ENCODE measurements at regions not wholly inside any gene's neighbourhood (a gene's known extent, or its start where the extent isn't known, plus 50 kb on each side); places are given as distances from the start of the nearest gene placed in this dataset.
"Not testable (repeated sequence)": the region's sequence is repeated elsewhere in the genome, so short reads cannot be mapped to it uniquely, and the experiment has no call there.

DNA sequence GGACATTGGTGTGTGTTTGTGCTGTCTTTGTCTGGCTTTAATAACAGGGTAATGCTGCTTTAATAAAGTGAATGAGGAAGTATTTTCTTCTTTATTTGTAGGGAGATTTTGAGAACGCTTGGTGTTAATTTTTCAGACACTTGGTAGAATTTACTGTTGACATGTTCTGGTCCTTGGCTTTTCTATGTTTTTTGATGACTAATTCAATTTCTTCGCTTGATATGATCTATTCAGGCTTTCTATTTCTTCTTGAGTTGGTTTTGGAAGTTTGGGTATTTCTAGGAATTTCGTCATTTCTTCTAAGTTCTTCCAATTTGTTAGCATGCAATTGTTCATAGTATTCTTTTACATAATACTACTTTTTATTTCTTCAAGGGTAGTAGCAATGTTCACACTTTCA lies 167.8 kb downstream of the TTC6 start:
- ChIA-PET POLR2A (ENCODE audit: low non-redundant PET) (no interaction called here), CTCF (no interaction called here)
- DNase-seq (ENCODE audit: low spot score) = no peak
- no peak overlapping the region for H3K27ac ChIP-seq
- TF ChIP-seq, protein P1, sequence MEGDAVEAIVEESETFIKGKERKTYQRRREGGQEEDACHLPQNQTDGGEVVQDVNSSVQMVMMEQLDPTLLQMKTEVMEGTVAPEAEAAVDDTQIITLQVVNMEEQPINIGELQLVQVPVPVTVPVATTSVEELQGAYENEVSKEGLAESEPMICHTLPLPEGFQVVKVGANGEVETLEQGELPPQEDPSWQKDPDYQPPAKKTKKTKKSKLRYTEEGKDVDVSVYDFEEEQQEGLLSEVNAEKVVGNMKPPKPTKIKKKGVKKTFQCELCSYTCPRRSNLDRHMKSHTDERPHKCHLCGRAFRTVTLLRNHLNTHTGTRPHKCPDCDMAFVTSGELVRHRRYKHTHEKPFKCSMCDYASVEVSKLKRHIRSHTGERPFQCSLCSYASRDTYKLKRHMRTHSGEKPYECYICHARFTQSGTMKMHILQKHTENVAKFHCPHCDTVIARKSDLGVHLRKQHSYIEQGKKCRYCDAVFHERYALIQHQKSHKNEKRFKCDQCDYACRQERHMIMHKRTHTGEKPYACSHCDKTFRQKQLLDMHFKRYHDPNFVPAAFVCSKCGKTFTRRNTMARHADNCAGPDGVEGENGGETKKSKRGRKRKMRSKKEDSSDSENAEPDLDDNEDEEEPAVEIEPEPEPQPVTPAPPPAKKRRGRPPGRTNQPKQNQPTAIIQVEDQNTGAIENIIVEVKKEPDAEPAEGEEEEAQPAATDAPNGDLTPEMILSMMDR (conservative IDR thresholded peaks at IDR 0.05; ENCODE audit: low read depth) = no peak

DNA sequence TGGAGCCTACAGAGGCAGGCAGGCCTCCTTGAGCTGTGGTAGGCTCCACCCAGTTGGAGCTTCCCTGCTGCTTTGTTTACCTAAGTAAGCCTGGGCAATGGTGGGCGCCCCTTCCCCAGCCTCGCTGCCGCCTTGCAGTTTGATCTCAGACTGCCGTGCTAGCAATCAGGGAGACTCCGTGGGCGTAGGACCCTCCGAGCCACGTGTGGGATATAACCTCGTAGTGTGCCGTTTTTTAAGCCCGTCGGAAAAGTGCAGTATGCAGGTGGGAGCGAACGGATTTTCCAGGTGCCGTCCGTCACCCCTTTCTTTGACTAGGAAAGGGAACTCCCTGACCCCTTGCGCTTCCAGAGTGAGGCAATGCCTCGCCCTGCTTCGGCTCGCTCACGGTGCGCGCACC lies 176.9 kb downstream of the TTC6 start:
- DNase-seq (ENCODE audit: low spot score); POLR2A ChIA-PET (ENCODE audit: low non-redundant PET); CTCF ChIA-PET; H3K27ac ChIP-seq: not testable (repeated sequence)

DNA sequence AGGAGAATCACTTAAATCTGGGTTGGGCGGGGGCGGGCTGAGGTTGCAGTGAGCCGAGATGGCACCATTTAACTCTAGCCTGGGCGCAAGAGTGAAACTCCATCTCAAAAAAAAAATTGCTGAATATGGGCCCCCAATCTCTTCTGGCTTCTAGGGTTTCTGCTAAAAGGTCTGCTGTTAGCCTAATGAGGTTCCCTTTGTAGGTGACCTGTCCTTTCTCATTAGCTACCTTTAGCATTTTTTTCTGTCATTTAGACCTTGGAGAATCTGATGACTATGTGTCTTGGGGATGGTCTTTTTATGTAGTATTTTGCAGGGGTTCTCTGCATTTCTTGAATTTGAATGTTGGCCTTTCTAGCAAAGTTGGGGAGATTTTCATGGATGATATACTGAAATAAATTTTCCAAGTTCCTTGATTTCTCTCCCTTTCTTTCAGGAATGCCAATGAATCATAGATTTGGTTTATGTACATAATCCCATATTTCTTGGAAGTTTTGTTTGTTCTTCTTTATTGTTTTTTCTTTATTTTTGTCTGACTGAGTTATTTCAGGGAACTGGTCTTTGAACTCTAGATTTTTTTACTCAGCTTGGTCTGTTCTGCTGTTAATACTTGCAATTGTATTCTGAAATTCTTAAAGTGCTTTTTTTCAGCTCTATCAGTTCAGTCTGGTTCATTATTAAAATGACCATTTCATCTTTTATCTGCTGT lies 181.5 kb downstream of the TTC6 start:
- POLR2A ChIA-PET (ENCODE audit: low non-redundant PET) = no interaction called here
- H3K27ac ChIP-seq = no peak overlapping the region
- CTCF ChIA-PET = interaction anchor here (0.6 to 0.7 kb wide), 2 partner anchors 64 to 65 kb away, joined by 3 to 6 read pairs; no protein-coding TSS in a partner anchor
- TF ChIP-seq, protein P1 (conservative IDR thresholded peaks at IDR 0.05; ENCODE audit: low read depth) = no peak
- DNase-seq (ENCODE audit: low spot score) = no peak

DNA sequence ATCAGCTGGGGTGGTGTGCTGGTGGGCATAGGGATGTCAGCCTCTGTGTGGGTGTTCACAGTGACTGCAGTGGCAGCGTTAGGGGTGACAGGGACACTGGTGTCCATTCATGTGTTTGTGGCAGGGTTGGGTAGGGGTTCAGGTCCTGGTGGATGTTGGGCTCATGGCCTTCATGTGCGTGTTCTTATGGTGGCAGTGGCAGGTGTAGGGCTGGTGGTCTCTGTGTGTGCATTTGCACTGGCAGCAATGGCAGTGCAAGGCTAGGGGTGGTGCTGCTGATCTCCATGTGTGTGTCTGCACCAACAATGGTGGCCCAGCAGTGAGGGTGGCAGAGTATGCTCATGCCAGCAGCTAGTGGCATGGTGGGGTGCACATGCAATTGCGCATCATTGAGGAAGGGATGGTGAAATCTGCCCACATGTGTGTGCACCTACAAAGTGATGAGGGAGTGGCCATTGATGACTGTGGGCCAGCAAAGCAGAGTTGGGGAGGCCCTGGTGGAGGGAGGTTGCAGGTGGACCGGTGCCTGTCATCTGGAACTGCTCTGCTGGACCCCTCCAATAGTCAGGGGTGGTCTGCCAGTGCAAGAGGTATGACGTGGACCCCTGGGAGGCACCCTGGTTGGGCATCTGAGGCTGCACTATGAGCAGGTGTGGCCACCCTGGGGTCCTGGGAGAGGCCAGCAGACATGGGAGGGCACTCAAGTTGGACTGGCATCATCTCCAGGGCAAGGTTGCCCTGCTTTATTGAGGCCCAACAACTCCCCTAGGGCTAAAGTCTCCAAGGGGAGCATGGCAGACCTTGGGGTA lies 182.9 kb downstream of the TTC6 start:
- H3K27ac ChIP-seq = no peak overlapping the region
- CTCF ChIA-PET = no interaction called here
- POLR2A ChIA-PET (ENCODE audit: low non-redundant PET) = no interaction called here
- TF ChIP-seq, protein P1 (conservative IDR thresholded peaks at IDR 0.05; ENCODE audit: low read depth) = no peak
- no peak for DNase-seq (ENCODE audit: low spot score)

DNA sequence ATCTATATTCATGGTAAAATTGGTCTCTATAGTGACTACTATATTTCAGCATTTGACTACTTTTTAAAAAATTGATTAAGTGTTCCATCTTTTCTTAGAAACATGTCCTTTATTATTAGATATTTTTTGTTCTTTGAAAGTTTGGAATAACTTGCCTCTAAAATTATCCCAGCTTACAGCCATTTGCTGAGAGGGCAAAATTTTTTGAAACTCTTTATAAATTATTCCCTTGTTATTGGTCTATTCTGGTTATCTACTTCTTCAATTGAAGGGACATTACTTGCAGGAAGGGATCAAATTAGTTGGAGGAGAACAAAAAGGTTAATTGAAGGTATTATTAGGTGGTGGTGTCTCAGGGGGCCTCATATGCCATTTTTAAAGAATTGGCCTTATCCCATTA lies 184.1 kb downstream of the TTC6 start:
- POLR2A ChIA-PET (ENCODE audit: low non-redundant PET) = no interaction called here
- DNase-seq (ENCODE audit: low spot score) = no peak
- CTCF ChIA-PET = no interaction called here
- TF ChIP-seq, protein P1 (conservative IDR thresholded peaks at IDR 0.05; ENCODE audit: low read depth) = no peak
- H3K27ac ChIP-seq = no peak overlapping the region

DNA sequence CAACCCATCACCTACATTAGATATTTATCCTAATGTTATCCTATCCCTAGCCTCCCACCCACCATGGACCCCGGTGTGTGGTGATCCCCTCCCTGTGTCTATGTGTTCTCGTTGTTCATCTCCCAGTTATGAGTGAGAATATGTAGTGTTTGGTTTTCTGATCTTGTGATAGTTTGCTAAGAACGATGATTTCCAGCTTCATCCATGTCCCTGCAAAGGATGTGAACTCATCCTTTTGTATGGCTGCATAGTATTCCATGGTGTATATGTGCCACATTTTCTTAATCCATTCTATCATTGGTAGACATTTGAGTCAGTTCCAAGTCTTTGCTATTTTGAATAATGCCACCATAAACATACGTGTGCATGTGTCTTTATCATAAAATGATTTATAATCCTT lies 185.3 kb downstream of the TTC6 start:
- CTCF ChIA-PET; POLR2A ChIA-PET (ENCODE audit: low non-redundant PET); H3K27ac ChIP-seq; DNase-seq (ENCODE audit: low spot score): not testable (repeated sequence)

DNA sequence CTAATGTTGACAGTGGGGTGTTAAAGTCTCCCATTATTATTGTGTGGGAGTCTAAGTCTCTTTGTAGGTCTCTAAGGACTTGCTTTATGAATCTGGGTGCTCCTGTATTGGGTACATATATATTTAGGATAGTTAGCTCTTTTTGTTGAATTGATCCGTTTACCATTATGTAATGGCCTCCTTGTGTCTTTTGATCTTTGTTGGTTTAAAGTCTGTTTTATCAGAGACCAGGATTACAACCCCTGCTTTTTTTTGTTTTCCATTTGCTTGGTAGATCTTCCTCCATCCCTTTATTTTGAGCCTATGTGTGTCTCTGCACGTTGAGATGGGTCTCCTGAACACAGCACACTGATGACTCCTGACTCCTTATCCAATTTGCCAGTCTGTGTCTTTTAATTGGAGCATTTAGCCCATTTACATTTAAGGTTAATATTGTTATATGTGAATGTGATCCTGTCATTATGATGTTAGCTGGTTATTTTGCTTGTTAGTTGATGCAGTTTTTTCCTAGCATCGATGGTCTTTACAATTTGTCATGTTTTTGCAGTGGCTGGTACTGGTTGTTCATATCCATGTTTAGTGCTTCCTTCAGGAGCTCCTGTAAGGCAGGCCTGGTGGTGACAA lies 188.9 kb downstream of the TTC6 start:
- DNase-seq (ENCODE audit: low spot score); H3K27ac ChIP-seq; POLR2A ChIA-PET (ENCODE audit: low non-redundant PET); CTCF ChIA-PET: not testable (repeated sequence)

DNA sequence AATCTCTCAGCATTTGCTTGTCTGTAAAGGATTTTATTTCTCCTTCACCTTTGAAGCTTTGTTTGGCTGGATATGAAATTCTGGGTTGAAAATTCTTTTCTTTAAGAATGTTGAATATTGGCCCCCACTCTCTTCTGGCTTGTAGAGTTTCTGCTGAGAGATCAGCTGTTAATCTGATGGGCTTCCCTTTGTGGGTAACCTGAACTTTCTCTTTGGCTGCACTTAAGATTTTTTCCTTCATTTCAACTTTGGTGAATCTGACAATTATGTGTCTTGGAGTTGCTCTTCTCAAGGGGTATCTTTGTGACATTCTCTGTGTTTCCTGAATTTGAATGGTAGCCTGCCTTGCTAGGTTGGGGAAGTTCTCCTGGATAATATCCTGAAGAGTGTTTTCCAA lies 189.4 kb downstream of the TTC6 start:
- DNase-seq (ENCODE audit: low spot score); CTCF ChIA-PET; POLR2A ChIA-PET (ENCODE audit: low non-redundant PET); H3K27ac ChIP-seq: not testable (repeated sequence)

DNA sequence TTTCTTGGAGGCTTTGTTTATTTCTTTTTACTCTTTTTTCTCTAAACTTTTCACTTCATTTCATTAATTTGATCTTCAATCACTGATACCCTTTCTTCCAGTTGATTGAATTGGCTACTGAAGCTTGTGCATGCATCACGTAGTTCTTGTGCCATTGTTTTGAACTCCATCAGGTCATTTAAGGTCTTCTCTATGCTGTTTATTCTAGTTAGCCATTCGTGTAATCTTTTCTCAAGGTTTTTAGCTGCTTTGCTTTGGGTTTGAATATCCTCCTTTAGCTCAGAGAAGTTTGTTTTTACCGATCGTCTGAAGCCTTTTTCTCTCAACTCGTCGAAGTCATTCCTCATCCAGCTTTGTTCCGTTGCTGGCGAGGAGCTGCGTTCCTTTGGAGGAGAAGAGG lies 189.9 kb downstream of the TTC6 start:
- POLR2A ChIA-PET (ENCODE audit: low non-redundant PET); H3K27ac ChIP-seq; CTCF ChIA-PET; DNase-seq (ENCODE audit: low spot score): not testable (repeated sequence)

DNA sequence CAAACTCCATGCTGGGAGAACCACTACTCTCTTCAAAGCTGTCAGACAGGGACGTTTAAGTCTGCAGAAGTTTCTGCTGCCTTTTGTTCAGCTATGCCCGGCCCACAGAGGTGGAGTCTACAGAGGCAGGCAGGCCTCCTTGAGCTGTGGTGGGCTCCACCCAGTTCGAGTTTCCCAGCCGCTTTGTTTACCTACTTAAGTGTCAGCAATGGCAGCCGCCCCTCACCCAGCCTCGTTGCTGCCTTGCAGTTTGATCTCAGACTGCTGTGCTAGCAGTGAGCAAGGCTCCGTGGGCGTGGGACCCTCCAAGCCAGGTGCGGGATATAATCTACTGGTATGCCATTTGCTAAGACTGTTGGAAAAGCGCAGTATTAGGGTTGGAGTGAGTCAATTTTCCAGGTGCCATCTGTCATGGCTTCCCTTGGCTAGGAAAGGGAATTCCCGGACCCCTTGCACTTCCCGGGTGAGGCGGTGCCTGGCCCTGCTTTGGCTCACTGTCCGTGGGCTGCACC lies 190.7 kb downstream of the TTC6 start:
- POLR2A ChIA-PET (ENCODE audit: low non-redundant PET); DNase-seq (ENCODE audit: low spot score); H3K27ac ChIP-seq: not testable (repeated sequence)
- CTCF ChIA-PET = interaction anchor here (0.6 to 0.7 kb wide), 2 partner anchors 33 to 83 kb away, joined by 3 read pairs; no protein-coding TSS in a partner anchor

Data from RWPE1 (cell line).